ENCODE measurements at regions not wholly inside any gene's neighbourhood (a gene's known extent, or its start where the extent isn't known, plus 50 kb on each side); places are given as distances from the start of the nearest gene placed in this dataset.

GRCh38 chr14:51400139-51400538, 160.1 kb downstream of the TMX1 start:
- Histone ChIP-seq H3K9ac (ENCODE audit: low read depth, low read length) (no peak overlapping the region), H3K36me3 (ENCODE audit: insufficient read depth, low read length) (no peaks in the 10 kb centered on the region), H3K4me3 (ENCODE audit: low read length) (no peak overlapping the region), H3K4me1 (ENCODE audit: control insufficient read depth, insufficient read depth, low read length) (peaks cover 51% of the 10 kb centered on the region), H3K4me2 (ENCODE audit: low read length) (no peak overlapping the region), H3K9me3 (replicated peaks; ENCODE audit: low read length) (no peaks in the 10 kb centered on the region), H3K27me3 (ENCODE audit: control insufficient read depth, insufficient read depth, low read length) (no peaks in the 10 kb centered on the region)

DNA sequence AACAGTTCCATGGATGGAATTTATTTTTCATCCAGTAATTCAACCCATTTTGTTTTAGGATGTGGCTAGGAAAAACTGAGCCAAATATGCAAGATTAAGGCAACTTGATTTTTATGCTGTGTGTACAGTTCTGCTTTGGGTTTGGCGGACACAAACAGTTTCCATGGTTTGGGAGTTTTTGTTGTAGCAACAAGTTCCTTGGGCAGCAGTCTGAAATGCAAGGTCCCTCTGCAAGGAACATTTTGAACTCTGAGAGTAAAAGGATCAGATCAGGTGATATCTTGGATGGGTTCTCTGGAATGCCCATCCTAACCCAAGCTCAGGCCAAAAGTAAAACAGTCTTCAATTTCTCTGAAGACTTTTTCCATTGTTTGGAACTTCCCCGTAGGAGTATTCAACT, 161.2 kb downstream of the TMX1 start:
- H3K9me3 ChIP-seq (replicated peaks; ENCODE audit: low read length) = no peaks in the 10 kb centered on the region
- no peak overlapping the region for H3K4me3 ChIP-seq (ENCODE audit: low read length)
- H3K4me1 ChIP-seq (ENCODE audit: control insufficient read depth, insufficient read depth, low read length) = peaks cover 42% of the 10 kb centered on the region
- no peaks in the 10 kb centered on the region for H3K27me3 ChIP-seq (ENCODE audit: control insufficient read depth, insufficient read depth, low read length)
- no peak overlapping the region for H3K4me2 ChIP-seq (ENCODE audit: low read length)
- no peak overlapping the region for H3K9ac ChIP-seq (ENCODE audit: low read depth, low read length)
- no peaks in the 10 kb centered on the region for H3K36me3 ChIP-seq (ENCODE audit: insufficient read depth, low read length)

DNA sequence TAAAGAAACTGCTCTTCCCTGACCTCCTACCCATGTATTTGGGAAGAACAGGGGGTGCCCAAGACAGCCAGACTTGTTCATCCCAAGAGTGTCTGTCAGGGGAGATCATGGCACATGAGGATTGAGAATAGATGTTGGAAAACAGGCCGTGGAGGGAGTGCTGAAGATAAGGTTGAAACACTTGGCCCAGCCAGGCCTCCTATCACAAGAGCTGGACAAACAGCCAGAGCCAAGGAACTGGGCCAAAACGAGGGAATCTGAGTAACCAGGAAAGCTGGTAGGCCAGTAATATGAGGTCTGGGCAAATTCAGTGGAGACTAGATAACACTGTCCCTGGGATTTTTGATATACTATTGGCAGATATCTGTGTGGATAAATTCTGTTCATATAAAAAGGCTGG, 161.7 kb downstream of the TMX1 start:
- Histone ChIP-seq H3K4me3 (ENCODE audit: low read length) (no peak overlapping the region), H3K9ac (ENCODE audit: low read depth, low read length) (no peak overlapping the region), H3K4me1 (ENCODE audit: control insufficient read depth, insufficient read depth, low read length) (peaks cover 37% of the 10 kb centered on the region), H3K4me2 (ENCODE audit: low read length) (no peak overlapping the region), H3K36me3 (ENCODE audit: insufficient read depth, low read length) (no peaks in the 10 kb centered on the region), H3K27me3 (ENCODE audit: control insufficient read depth, insufficient read depth, low read length) (no peaks in the 10 kb centered on the region), H3K9me3 (replicated peaks; ENCODE audit: low read length) (no peaks in the 10 kb centered on the region)

DNA sequence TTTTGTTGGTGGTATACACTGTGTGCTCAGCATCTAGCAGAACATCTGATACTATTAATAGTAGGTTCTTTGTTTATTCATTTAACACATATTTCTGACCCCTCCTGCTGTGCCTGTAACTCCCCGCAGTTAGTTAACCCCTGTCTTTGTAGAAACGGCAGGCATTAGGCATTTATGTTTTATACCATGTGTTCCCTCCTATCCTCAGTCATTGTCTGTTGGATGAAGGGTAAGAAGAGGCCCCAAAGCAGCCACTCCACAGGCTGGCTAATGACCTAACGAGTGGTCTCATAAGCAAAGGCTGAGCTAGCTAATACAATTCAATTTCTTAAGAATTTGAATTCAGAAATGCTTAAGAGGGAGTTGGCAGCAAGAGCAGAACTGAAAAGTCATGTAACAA, 170.8 kb downstream of the TMX1 start:
- Histone ChIP-seq H3K9me3 (replicated peaks; ENCODE audit: low read length) (no peaks in the 10 kb centered on the region), H3K4me1 (ENCODE audit: control insufficient read depth, insufficient read depth, low read length) (no peaks in the 10 kb centered on the region)

DNA sequence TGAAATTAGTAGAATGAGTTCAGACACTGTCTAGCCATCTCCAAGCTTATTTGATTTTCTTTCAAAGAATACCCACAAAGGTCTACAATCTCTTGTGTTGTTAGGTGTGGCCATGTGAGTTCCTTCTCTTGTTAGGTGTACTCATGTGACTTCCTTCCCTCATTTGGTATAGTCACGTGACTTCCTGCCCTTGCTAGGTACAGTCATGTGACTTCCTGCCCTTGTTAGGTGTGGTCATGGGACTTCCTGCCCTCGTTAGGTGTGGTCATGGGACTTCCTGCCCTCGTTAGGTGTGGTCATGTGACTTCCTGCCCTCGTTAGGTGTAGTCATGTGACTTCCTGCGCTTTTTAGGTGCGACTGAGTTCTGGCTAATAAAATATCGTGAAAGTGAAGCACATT, 179.6 kb downstream of the TMX1 start:
- Histone ChIP-seq H3K4me3 (ENCODE audit: low read length) (no peak overlapping the region), H3K9ac (ENCODE audit: low read depth, low read length) (no peak overlapping the region), H3K4me2 (ENCODE audit: low read length) (no peak overlapping the region), H3K4me1 (ENCODE audit: control insufficient read depth, insufficient read depth, low read length) (peaks cover 10% of the 10 kb centered on the region), H3K36me3 (ENCODE audit: insufficient read depth, low read length) (no peaks in the 10 kb centered on the region), H3K27me3 (ENCODE audit: control insufficient read depth, insufficient read depth, low read length) (no peaks in the 10 kb centered on the region), H3K9me3 (replicated peaks; ENCODE audit: low read length) (peaks cover 3% of the 10 kb centered on the region)

More for the DNA sequence above, 170.8 kb downstream of the TMX1 start:
- Histone ChIP-seq H3K4me2 (ENCODE audit: low read length) (no peak overlapping the region), H3K36me3 (ENCODE audit: insufficient read depth, low read length) (no peaks in the 10 kb centered on the region), H3K27me3 (ENCODE audit: control insufficient read depth, insufficient read depth, low read length) (no peaks in the 10 kb centered on the region), H3K9ac (ENCODE audit: low read depth, low read length) (no peak overlapping the region), H3K4me3 (ENCODE audit: low read length) (no peak overlapping the region)

DNA sequence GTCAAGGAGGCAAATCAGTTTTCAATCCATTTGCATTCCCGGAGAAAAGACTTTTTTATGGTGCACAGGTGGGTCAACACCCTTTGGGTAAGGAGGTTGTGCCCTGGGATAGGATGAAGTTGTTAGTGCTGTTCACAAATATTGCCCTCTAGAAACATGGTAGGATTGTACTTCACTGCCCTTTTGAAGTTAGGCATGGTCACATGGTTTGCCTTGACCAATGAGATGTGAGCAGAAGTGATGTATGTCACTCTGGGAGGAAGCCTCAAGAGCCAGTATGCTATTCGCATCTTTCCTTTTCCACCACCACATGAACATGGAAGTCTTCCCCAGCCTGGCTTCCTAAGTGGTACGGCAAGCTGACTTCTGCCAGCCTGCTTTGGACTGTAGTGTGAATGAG, 182.7 kb downstream of the TMX1 start:
- no peaks in the 10 kb centered on the region for H3K36me3 ChIP-seq (ENCODE audit: insufficient read depth, low read length)
- no peak overlapping the region for H3K4me2 ChIP-seq (ENCODE audit: low read length)
- H3K27me3 ChIP-seq (ENCODE audit: control insufficient read depth, insufficient read depth, low read length) = no peaks in the 10 kb centered on the region
- H3K4me3 ChIP-seq (ENCODE audit: low read length) = no peak overlapping the region
- H3K9ac ChIP-seq (ENCODE audit: low read depth, low read length) = no peak overlapping the region
- peaks cover 17% of the 10 kb centered on the region for H3K4me1 ChIP-seq (ENCODE audit: control insufficient read depth, insufficient read depth, low read length)
- H3K9me3 ChIP-seq (replicated peaks; ENCODE audit: low read length) = peaks cover 3% of the 10 kb centered on the region

DNA sequence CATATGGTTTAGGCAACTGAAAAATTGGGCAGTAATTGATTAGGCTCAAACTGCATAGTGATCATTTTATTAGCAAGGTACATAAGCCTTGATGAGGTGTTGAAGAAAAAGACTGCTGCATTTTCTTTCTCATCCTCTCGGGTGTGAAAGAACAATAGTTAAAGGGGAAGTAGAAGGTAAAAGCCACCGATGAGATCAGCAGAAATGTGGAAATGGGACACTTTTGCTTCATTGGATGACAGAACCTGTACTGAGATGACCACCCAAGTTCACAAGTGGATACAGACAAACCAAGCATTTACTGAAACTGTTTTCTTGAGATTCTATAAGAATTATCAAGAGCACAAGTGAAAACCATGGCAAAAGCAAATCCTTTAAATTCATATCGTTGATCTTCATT, 184.0 kb downstream of the TMX1 start:
- Histone ChIP-seq H3K27me3 (ENCODE audit: control insufficient read depth, insufficient read depth, low read length) (no peaks in the 10 kb centered on the region), H3K36me3 (ENCODE audit: insufficient read depth, low read length) (no peaks in the 10 kb centered on the region), H3K4me2 (ENCODE audit: low read length) (peak overlapping the region; percentile 30), H3K9ac (ENCODE audit: low read depth, low read length) (peak overlapping the region; percentile 31), H3K4me1 (ENCODE audit: control insufficient read depth, insufficient read depth, low read length) (peaks cover 17% of the 10 kb centered on the region), H3K9me3 (replicated peaks; ENCODE audit: low read length) (peaks cover under 1% of the 10 kb centered on the region), H3K4me3 (ENCODE audit: low read length) (no peak overlapping the region)

DNA sequence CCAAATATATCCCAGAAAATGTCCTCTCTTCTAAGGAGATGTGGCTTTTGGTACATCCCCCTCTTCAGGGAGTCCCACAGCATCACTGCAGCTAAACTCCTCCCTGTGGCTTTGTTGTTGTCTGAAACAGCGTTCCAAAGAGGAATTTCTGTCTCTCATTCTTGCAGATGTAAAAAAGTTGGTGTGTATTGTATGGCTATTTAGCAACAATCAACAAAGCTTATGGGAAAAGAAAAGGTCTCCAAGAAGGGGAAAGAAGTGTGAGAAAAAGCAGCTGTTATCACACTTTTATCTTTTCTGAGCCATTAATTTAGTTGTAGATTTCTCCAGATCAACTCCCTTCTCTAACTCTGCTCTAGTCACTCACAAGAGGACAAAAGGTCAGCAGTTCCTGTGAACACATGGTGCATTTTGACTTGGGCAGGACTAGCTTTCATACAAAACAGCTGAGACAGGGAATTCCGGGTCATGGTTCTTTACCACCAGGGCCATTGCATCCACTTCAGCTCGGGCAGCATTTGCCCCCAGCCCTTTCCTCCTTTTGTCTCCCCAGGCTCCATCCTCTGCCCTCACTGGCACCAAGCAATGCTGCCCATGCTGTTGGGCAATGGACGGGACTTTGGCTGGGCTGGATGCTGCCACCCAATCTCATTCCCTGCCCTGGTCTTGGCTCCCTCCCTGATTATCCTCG, 184.7 kb downstream of the TMX1 start:
- H3K27me3 ChIP-seq (ENCODE audit: control insufficient read depth, insufficient read depth, low read length) = no peaks in the 10 kb centered on the region
- H3K36me3 ChIP-seq (ENCODE audit: insufficient read depth, low read length) = no peaks in the 10 kb centered on the region
- H3K4me2 ChIP-seq (ENCODE audit: low read length) = peak overlapping the region; percentile 30
- H3K4me1 ChIP-seq (ENCODE audit: control insufficient read depth, insufficient read depth, low read length) = peaks cover 18% of the 10 kb centered on the region
- no peak overlapping the region for H3K4me3 ChIP-seq (ENCODE audit: low read length)
- peak overlapping the region; percentile 31 for H3K9ac ChIP-seq (ENCODE audit: low read depth, low read length)
- H3K9me3 ChIP-seq (replicated peaks; ENCODE audit: low read length) = no peaks in the 10 kb centered on the region

DNA sequence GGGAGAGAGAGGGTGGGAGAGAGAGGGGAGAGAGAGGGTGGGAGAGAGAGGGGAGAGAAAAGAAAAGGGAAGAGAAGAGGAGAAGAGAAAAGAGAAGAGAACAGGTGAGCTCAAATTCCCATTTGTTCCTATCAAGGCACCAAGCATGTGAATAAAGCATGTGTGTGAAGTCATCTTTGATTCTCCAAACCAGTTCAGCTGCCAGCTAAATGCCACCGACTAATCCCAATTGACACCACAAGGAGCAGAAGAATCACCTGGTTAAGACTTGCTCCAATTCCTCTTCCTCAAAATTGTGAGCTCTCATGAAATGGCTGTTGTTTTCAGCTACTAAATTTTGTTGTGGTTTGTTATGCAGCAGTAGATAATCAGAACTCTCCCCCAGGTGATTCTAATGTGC, 188.9 kb downstream of the TMX1 start:
- H3K4me2 ChIP-seq (ENCODE audit: low read length) = no peak overlapping the region
- no peaks in the 10 kb centered on the region for H3K9me3 ChIP-seq (replicated peaks; ENCODE audit: low read length)
- no peaks in the 10 kb centered on the region for H3K36me3 ChIP-seq (ENCODE audit: insufficient read depth, low read length)
- no peak overlapping the region for H3K4me3 ChIP-seq (ENCODE audit: low read length)
- peaks cover 37% of the 10 kb centered on the region for H3K4me1 ChIP-seq (ENCODE audit: control insufficient read depth, insufficient read depth, low read length)
- H3K27me3 ChIP-seq (ENCODE audit: control insufficient read depth, insufficient read depth, low read length) = no peaks in the 10 kb centered on the region
- H3K9ac ChIP-seq (ENCODE audit: low read depth, low read length) = no peak overlapping the region

- Histone ChIP-seq H3K4me3 (ENCODE audit: low read length) (peak overlapping the region; percentile 14), H3K9me3 (replicated peaks; ENCODE audit: low read length) (no peaks in the 10 kb centered on the region), H3K4me2 (ENCODE audit: low read length) (peak overlapping the region; percentile 59), H3K27me3 (ENCODE audit: control insufficient read depth, insufficient read depth, low read length) (no peaks in the 10 kb centered on the region), H3K9ac (ENCODE audit: low read depth, low read length) (peak overlapping the region; percentile 58), H3K4me1 (ENCODE audit: control insufficient read depth, insufficient read depth, low read length) (peaks cover 26% of the 10 kb centered on the region), H3K36me3 (ENCODE audit: insufficient read depth, low read length) (no peaks in the 10 kb centered on the region)
Measured at GRCh38 chr14:51430079-51430478, 190.0 kb downstream of the TMX1 start.

- Histone ChIP-seq H3K36me3 (ENCODE audit: insufficient read depth, low read length) (no peaks in the 10 kb centered on the region), H3K9ac (ENCODE audit: low read depth, low read length) (peak overlapping the region; percentile 58), H3K4me2 (ENCODE audit: low read length) (peak overlapping the region; percentile 59), H3K9me3 (replicated peaks; ENCODE audit: low read length) (no peaks in the 10 kb centered on the region), H3K27me3 (ENCODE audit: control insufficient read depth, insufficient read depth, low read length) (no peaks in the 10 kb centered on the region), H3K4me3 (ENCODE audit: low read length) (no peak overlapping the region), H3K4me1 (ENCODE audit: control insufficient read depth, insufficient read depth, low read length) (peaks cover 23% of the 10 kb centered on the region)
Measured at GRCh38 chr14:51430633-51431032, 190.6 kb downstream of the TMX1 start.

DNA sequence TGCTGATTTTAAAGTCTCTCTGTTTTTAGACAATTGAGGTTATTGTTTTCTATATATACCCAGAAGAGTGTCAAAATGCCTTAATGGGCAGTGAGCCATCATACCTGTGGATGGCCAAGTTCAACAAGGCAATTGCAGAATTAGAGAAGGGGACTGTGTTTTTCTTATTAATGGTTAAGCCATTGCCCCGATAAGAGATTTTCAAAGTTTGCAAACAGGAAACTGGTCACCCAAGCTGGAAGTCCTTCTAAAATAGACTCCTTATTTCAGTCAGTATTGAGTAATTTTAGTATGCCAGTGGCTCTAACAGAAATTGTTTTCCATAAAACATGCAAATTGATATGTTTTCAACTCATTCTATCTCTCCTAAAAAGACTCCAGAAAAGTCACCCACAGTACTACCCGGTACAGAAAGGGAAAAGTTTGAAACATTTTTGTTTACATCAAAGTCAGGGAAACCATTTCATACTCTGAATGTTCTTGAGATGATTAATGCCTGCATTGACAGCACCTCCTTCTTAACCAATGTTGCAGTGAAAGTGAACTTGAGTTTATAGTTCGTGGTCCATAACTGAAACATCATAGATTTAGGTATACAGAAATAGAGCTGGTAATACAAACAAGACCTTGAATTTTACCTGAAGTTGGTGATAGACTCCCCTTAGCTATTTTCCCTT, 191.1 kb downstream of the TMX1 start:
- Histone ChIP-seq H3K9ac (ENCODE audit: low read depth, low read length) (peak overlapping the region; percentile 58), H3K4me1 (ENCODE audit: control insufficient read depth, insufficient read depth, low read length) (peaks cover 23% of the 10 kb centered on the region), H3K9me3 (replicated peaks; ENCODE audit: low read length) (no peaks in the 10 kb centered on the region), H3K27me3 (ENCODE audit: control insufficient read depth, insufficient read depth, low read length) (no peaks in the 10 kb centered on the region), H3K4me2 (ENCODE audit: low read length) (peak overlapping the region; percentile 59), H3K36me3 (ENCODE audit: insufficient read depth, low read length) (no peaks in the 10 kb centered on the region), H3K4me3 (ENCODE audit: low read length) (no peak overlapping the region)
